ENCODE measurements at regions not wholly inside any gene's neighbourhood (a gene's known extent, or its start where the extent isn't known, plus 50 kb on each side); places are given as distances from the start of the nearest gene placed in this dataset.

DNA sequence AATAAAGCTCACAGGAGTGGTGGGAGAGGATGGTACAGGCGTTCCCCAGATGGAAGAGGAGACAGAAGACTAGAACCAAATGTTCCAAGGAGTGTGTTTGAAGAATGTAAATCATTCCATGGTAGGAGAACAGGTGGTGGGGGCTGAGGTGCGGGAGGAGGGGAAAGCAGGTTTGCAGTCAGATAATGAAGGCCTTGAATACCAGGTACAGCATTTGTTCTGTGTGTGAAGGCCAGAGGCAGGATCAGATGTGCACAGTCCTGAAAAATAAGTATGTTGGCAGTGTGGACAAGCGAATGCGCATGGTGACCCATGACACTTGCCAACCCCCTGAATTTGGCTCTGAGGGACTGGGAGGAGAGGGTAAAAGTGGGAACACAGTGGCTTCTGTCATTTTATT, 59.9 kb upstream of the ALDH1B1 start:
- Histone ChIP-seq H3K9me3 (ENCODE audit: insufficient read depth, low read length, severe bottlenecking) (no peaks in the 10 kb centered on the region), H3K9ac (ENCODE audit: low read depth, low read length) (no peak overlapping the region), H3K4me2 (ENCODE audit: insufficient read depth, low read length) (no peak overlapping the region), H3K4me3 (ENCODE audit: low read depth in 1 of 2, low read length in 2 of 2) (no peak overlapping the region), H2AFZ (ENCODE audit: low read depth, low read length) (no peak overlapping the region), H3K4me1 (ENCODE audit: insufficient read depth, low read length) (no peaks in the 10 kb centered on the region), H3K79me2 (ENCODE audit: insufficient read depth, low read length) (no peaks in the 10 kb centered on the region), H3K27ac (ENCODE audit: low read length) (no peak overlapping the region), H3K27me3 (ENCODE audit: insufficient read depth, low read length, poor library complexity) (no peaks in the 10 kb centered on the region), H4K20me1 (ENCODE audit: insufficient read depth, low read length) (no peaks in the 10 kb centered on the region), H3K36me3 (ENCODE audit: insufficient read depth, low read length) (no peaks in the 10 kb centered on the region)
- DNase-seq (no peak), ATAC-seq (ENCODE audit: insufficient read depth, low read depth) (no peak)
- TF ChIP-seq EZH2 (IDR thresholded peaks at IDR 0.05; ENCODE audit: borderline replicate concordance, low read depth, low read length, severe bottlenecking) (no peak), CTCF (IDR thresholded peaks at IDR 0.05; ENCODE audit: borderline replicate concordance, extremely low read depth, low read length, poor library complexity, severe bottlenecking) (no peak)

- H4K20me1 ChIP-seq (ENCODE audit: insufficient read depth, low read length): no peaks in the 10 kb centered on the region
- no peaks in the 10 kb centered on the region for H3K9me3 ChIP-seq (ENCODE audit: insufficient read depth, low read length, severe bottlenecking)
- DNase-seq (no peak), ATAC-seq (ENCODE audit: insufficient read depth, low read depth) (no peak)
- TF ChIP-seq CTCF (IDR thresholded peaks at IDR 0.05; ENCODE audit: borderline replicate concordance, extremely low read depth, low read length, poor library complexity, severe bottlenecking): no peak
- TF ChIP-seq EZH2 (IDR thresholded peaks at IDR 0.05; ENCODE audit: borderline replicate concordance, low read depth, low read length, severe bottlenecking): no peak
- no peaks in the 10 kb centered on the region for H3K27me3 ChIP-seq (ENCODE audit: insufficient read depth, low read length, poor library complexity)
- no peak overlapping the region for H3K27ac ChIP-seq (ENCODE audit: low read length)
- H3K36me3 ChIP-seq (ENCODE audit: insufficient read depth, low read length): no peaks in the 10 kb centered on the region
- H2AFZ ChIP-seq (ENCODE audit: low read depth, low read length): no peak overlapping the region
- no peak overlapping the region for H3K4me2 ChIP-seq (ENCODE audit: insufficient read depth, low read length)
- no peaks in the 10 kb centered on the region for H3K79me2 ChIP-seq (ENCODE audit: insufficient read depth, low read length)
- no peak overlapping the region for H3K4me3 ChIP-seq (ENCODE audit: low read depth in 1 of 2, low read length in 2 of 2)
- H3K9ac ChIP-seq (ENCODE audit: low read depth, low read length): no peak overlapping the region
- H3K4me1 ChIP-seq (ENCODE audit: insufficient read depth, low read length): no peaks in the 10 kb centered on the region
Measured at GRCh38 chr9:38331141-38331540, 61.4 kb upstream of the ALDH1B1 start.

DNA sequence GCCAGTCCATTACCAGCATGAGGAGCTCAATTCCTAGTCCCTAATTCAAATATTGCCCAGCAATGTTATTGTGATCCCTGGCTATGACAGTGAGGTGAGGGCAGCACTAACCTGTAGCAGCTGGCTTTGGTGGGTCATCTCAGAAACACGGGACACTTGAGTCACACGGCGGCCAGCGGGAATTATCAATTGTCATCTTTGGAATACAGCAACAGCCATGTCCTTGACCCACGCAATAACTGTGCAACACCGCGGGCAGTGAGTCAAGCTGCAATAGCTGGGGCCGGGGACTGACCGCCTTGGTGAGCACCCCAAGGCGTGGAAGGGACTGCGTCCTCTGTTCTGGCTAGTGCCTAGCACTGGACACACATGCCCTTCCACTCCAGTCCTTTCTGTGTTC, 62.5 kb upstream of the ALDH1B1 start:
- ATAC-seq (ENCODE audit: insufficient read depth, low read depth) (no peak), DNase-seq (no peak)
- TF ChIP-seq CTCF (IDR thresholded peaks at IDR 0.05; ENCODE audit: borderline replicate concordance, extremely low read depth, low read length, poor library complexity, severe bottlenecking) (no peak), EZH2 (IDR thresholded peaks at IDR 0.05; ENCODE audit: borderline replicate concordance, low read depth, low read length, severe bottlenecking) (no peak)
- H3K4me1 ChIP-seq (ENCODE audit: insufficient read depth, low read length): no peaks in the 10 kb centered on the region
- no peak overlapping the region for H3K27ac ChIP-seq (ENCODE audit: low read length)
- no peak overlapping the region for H3K4me2 ChIP-seq (ENCODE audit: insufficient read depth, low read length)
- H3K36me3 ChIP-seq (ENCODE audit: insufficient read depth, low read length): no peaks in the 10 kb centered on the region
- no peaks in the 10 kb centered on the region for H4K20me1 ChIP-seq (ENCODE audit: insufficient read depth, low read length)
- no peaks in the 10 kb centered on the region for H3K27me3 ChIP-seq (ENCODE audit: insufficient read depth, low read length, poor library complexity)
- no peak overlapping the region for H2AFZ ChIP-seq (ENCODE audit: low read depth, low read length)
- H3K9me3 ChIP-seq (ENCODE audit: insufficient read depth, low read length, severe bottlenecking): no peaks in the 10 kb centered on the region
- H3K9ac ChIP-seq (ENCODE audit: low read depth, low read length): no peak overlapping the region
- H3K79me2 ChIP-seq (ENCODE audit: insufficient read depth, low read length): no peaks in the 10 kb centered on the region
- no peak overlapping the region for H3K4me3 ChIP-seq (ENCODE audit: low read depth in 1 of 2, low read length in 2 of 2)

GRCh38 chr9:38328765-38329164, 63.7 kb upstream of the ALDH1B1 start:
- no peak overlapping the region for H3K27ac ChIP-seq (ENCODE audit: low read length)
- ATAC-seq (ENCODE audit: insufficient read depth, low read depth) (no peak), DNase-seq (no peak)
- H3K36me3 ChIP-seq (ENCODE audit: insufficient read depth, low read length): no peaks in the 10 kb centered on the region
- H3K9ac ChIP-seq (ENCODE audit: low read depth, low read length): no peak overlapping the region
- no peaks in the 10 kb centered on the region for H3K9me3 ChIP-seq (ENCODE audit: insufficient read depth, low read length, severe bottlenecking)
- no peaks in the 10 kb centered on the region for H4K20me1 ChIP-seq (ENCODE audit: insufficient read depth, low read length)
- TF ChIP-seq CTCF (IDR thresholded peaks at IDR 0.05; ENCODE audit: borderline replicate concordance, extremely low read depth, low read length, poor library complexity, severe bottlenecking): no peak
- no peak for TF ChIP-seq EZH2 (IDR thresholded peaks at IDR 0.05; ENCODE audit: borderline replicate concordance, low read depth, low read length, severe bottlenecking)
- no peak overlapping the region for H2AFZ ChIP-seq (ENCODE audit: low read depth, low read length)
- no peak overlapping the region for H3K4me2 ChIP-seq (ENCODE audit: insufficient read depth, low read length)
- H3K4me3 ChIP-seq (ENCODE audit: low read depth in 1 of 2, low read length in 2 of 2): no peak overlapping the region
- H3K79me2 ChIP-seq (ENCODE audit: insufficient read depth, low read length): no peaks in the 10 kb centered on the region
- no peaks in the 10 kb centered on the region for H3K27me3 ChIP-seq (ENCODE audit: insufficient read depth, low read length, poor library complexity)
- H3K4me1 ChIP-seq (ENCODE audit: insufficient read depth, low read length): no peaks in the 10 kb centered on the region

All from DND-41 (cell line).